ENCODE measurements at regions not wholly inside any gene's neighbourhood (a gene's known extent, or its start where the extent isn't known, plus 50 kb on each side); places are given as distances from the start of the nearest gene placed in this dataset.

DNA sequence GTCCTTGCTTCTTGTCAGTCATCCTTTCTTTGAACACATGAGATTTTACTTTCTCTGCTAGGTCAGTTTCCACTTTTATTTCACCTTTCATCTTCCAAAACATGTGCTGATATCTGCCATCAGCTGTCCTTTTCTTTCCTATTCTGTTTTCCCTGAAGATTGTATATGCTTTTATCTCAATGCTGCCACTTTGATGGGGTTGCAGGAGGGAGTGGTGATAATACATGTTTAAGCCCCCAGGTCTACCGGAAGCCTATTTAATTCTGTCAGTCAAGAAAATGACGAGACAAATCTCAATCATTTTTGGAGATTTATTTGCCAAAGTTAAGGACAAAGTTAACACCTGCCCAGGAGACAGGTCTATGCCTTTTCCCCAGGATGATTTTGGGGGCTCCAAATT, 73.8 kb downstream of the MRPL32 start:
- Histone ChIP-seq H3K36me3 (replicated peaks; ENCODE audit: insufficient read depth, low read depth) (no peaks in the 10 kb centered on the region), H3K4me3 (no peak overlapping the region), H3K9me2 (replicated peaks; ENCODE audit: insufficient read depth) (no peaks in the 10 kb centered on the region), H2AFZ (no peak overlapping the region), H3K4me2 (no peak overlapping the region), H3K27ac (no peak overlapping the region), H3K27me3 (no peaks in the 10 kb centered on the region), H3K4me1 (ENCODE audit: insufficient read depth) (no peaks in the 10 kb centered on the region), H4K20me1 (ENCODE audit: insufficient read depth, poor library complexity, severe bottlenecking) (no peaks in the 10 kb centered on the region), H3K9me3 (ENCODE audit: low read depth) (no peaks in the 10 kb centered on the region), H3K79me2 (no peaks in the 10 kb centered on the region)
- WGBS (ENCODE audit: low lambda C conversion rate, missing lambda C conversion rate): 74% methylated on average over 2 of the region's 2 CpGs
- DNase-seq (ENCODE audit: low spot score): no peak
- TF ChIP-seq EZH2 (IDR thresholded peaks at IDR 0.05; ENCODE audit: borderline replicate concordance) (no peak), EZH2phosphoT487 (IDR thresholded peaks at IDR 0.05; ENCODE audit: low read depth, severe bottlenecking, unreplicated experiment) (no peak)
- TF ChIP-seq, protein P1, sequence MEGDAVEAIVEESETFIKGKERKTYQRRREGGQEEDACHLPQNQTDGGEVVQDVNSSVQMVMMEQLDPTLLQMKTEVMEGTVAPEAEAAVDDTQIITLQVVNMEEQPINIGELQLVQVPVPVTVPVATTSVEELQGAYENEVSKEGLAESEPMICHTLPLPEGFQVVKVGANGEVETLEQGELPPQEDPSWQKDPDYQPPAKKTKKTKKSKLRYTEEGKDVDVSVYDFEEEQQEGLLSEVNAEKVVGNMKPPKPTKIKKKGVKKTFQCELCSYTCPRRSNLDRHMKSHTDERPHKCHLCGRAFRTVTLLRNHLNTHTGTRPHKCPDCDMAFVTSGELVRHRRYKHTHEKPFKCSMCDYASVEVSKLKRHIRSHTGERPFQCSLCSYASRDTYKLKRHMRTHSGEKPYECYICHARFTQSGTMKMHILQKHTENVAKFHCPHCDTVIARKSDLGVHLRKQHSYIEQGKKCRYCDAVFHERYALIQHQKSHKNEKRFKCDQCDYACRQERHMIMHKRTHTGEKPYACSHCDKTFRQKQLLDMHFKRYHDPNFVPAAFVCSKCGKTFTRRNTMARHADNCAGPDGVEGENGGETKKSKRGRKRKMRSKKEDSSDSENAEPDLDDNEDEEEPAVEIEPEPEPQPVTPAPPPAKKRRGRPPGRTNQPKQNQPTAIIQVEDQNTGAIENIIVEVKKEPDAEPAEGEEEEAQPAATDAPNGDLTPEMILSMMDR (IDR thresholded peaks at IDR 0.05; ENCODE audit: poor library complexity): no peak

DNA sequence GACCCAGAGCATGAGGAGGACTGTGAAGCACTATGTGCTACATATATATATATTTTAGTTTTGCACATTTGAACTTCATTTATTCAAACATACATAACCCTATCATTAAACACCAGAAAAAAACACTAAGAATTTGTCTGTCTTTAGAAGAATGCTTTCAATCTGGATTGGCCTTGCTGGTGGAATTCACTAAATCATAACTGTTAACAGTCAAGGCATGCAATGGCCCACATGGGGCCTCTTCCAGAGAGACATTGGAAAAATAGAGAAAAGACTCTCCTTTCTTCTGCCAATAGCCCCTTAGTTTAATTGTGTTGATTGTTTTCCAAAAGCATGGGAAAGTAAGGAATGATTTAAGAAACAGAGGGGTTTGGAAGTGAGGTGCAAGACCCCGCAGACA, 77.9 kb downstream of the MRPL32 start:
- 80% methylated on average over 1 of the region's 1 CpG for WGBS (ENCODE audit: low lambda C conversion rate, missing lambda C conversion rate)
- Histone ChIP-seq H2AFZ (no peak overlapping the region), H4K20me1 (ENCODE audit: insufficient read depth, poor library complexity, severe bottlenecking) (no peaks in the 10 kb centered on the region)

DNA sequence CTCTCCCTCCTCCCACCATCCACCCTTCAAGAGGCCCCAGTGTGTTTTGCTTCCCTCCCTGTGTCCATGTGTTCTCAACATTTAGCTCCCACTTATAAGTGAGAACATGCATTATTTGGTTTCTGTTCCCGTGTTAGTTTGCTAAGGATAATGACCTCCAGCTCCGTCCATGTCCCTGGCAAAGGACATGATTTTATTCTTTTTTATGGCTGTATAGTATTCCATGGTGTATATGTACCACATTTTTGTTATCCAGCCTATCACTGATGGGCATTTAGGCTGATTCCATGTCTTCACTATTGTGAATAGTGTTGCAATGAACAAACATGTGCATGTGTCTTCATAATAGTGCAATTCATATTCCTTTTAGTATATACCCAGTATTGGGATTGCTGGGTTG, 79.7 kb downstream of the MRPL32 start:
- no peak for DNase-seq (ENCODE audit: low spot score)
- no peaks in the 10 kb centered on the region for H3K9me3 ChIP-seq (ENCODE audit: low read depth)
- H3K4me3 ChIP-seq: no peak overlapping the region
- 93% methylated on average over 2 of the region's 2 CpGs for WGBS (ENCODE audit: low lambda C conversion rate, missing lambda C conversion rate)
- H3K27ac ChIP-seq: no peak overlapping the region
- H3K9me2 ChIP-seq (replicated peaks; ENCODE audit: insufficient read depth): no peaks in the 10 kb centered on the region
- no peaks in the 10 kb centered on the region for H3K4me1 ChIP-seq (ENCODE audit: insufficient read depth)
- no peak overlapping the region for H3K4me2 ChIP-seq
- H3K79me2 ChIP-seq: no peaks in the 10 kb centered on the region
- H4K20me1 ChIP-seq (ENCODE audit: insufficient read depth, poor library complexity, severe bottlenecking): no peaks in the 10 kb centered on the region
- TF ChIP-seq EZH2phosphoT487 (IDR thresholded peaks at IDR 0.05; ENCODE audit: low read depth, severe bottlenecking, unreplicated experiment) (no peak), EZH2 (IDR thresholded peaks at IDR 0.05; ENCODE audit: borderline replicate concordance) (no peak)
- TF ChIP-seq, protein P1 (IDR thresholded peaks at IDR 0.05; ENCODE audit: poor library complexity): no peak
- H3K36me3 ChIP-seq (replicated peaks; ENCODE audit: insufficient read depth, low read depth): no peaks in the 10 kb centered on the region
- no peak overlapping the region for H2AFZ ChIP-seq
- H3K27me3 ChIP-seq: no peaks in the 10 kb centered on the region

More for the DNA sequence above, 77.9 kb downstream of the MRPL32 start:
- no peak for DNase-seq (ENCODE audit: low spot score)
- Histone ChIP-seq H3K36me3 (replicated peaks; ENCODE audit: insufficient read depth, low read depth) (no peaks in the 10 kb centered on the region), H3K4me1 (ENCODE audit: insufficient read depth) (no peaks in the 10 kb centered on the region), H3K9me2 (replicated peaks; ENCODE audit: insufficient read depth) (no peaks in the 10 kb centered on the region), H3K27me3 (no peaks in the 10 kb centered on the region), H3K9me3 (ENCODE audit: low read depth) (no peaks in the 10 kb centered on the region), H3K4me3 (no peak overlapping the region), H3K27ac (no peak overlapping the region), H3K4me2 (no peak overlapping the region), H3K79me2 (no peaks in the 10 kb centered on the region)
- TF ChIP-seq EZH2phosphoT487 (IDR thresholded peaks at IDR 0.05; ENCODE audit: low read depth, severe bottlenecking, unreplicated experiment): no peak
- TF ChIP-seq EZH2 (IDR thresholded peaks at IDR 0.05; ENCODE audit: borderline replicate concordance): no peak

DNA sequence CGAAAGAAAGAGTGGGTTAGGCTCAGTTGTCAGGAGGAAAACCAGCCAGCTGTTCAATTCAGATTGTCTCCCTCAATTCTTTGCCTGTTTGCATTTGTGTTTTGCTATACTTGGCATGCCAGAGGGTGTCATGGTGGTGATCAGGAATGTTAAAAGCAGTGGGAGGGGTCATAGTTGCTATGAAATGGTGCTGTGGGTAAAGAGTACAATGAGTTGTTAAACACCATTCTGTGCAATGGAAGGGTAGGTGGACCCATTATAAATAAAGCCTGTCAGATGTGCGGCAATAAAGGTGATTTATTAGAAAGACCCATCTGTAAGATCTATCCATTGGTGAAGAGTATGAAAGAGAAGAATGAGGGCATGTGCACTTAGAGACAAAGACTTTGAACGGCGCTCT, 82.2 kb downstream of the MRPL32 start:
- no peak for DNase-seq (ENCODE audit: low spot score)
- Histone ChIP-seq H3K9me2 (replicated peaks; ENCODE audit: insufficient read depth) (no peaks in the 10 kb centered on the region), H3K9me3 (ENCODE audit: low read depth) (no peaks in the 10 kb centered on the region), H3K36me3 (replicated peaks; ENCODE audit: insufficient read depth, low read depth) (no peaks in the 10 kb centered on the region), H3K27me3 (no peaks in the 10 kb centered on the region), H3K79me2 (no peaks in the 10 kb centered on the region), H3K4me1 (ENCODE audit: insufficient read depth) (no peaks in the 10 kb centered on the region), H3K4me3 (no peak overlapping the region), H3K4me2 (no peak overlapping the region), H4K20me1 (ENCODE audit: insufficient read depth, poor library complexity, severe bottlenecking) (no peaks in the 10 kb centered on the region), H3K27ac (no peak overlapping the region), H2AFZ (no peak overlapping the region)
- WGBS (ENCODE audit: low lambda C conversion rate, missing lambda C conversion rate): 93% methylated on average over 4 of the region's 4 CpGs
- no peak for TF ChIP-seq EZH2 (IDR thresholded peaks at IDR 0.05; ENCODE audit: borderline replicate concordance)
- no peak for TF ChIP-seq EZH2phosphoT487 (IDR thresholded peaks at IDR 0.05; ENCODE audit: low read depth, severe bottlenecking, unreplicated experiment)
- TF ChIP-seq, protein P1 (IDR thresholded peaks at IDR 0.05; ENCODE audit: poor library complexity): no peak
